ENCODE measurements at regions not wholly inside any gene's neighbourhood (a gene's known extent, or its start where the extent isn't known, plus 50 kb on each side); places are given as distances from the start of the nearest gene placed in this dataset.

DNA sequence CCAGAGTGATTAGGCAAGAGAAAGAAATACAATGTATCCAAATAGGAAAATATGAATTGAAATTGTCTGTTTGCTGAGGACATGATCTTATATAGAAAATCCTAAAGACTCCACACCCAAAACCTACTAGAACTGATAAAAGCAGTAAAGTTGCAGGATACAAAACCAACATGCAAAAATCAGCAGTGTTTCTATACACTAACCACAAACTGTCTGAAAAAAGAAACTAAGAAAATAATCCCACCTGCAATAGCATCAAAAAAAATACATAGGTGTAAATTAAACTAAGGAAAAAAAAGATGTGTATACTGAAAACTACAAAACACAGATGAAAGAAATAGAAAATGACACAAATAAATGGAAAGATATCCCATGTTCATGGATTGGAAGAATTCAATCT lies 203.6 kb upstream of the SETMAR start:
- TF ChIP-seq, protein P1, sequence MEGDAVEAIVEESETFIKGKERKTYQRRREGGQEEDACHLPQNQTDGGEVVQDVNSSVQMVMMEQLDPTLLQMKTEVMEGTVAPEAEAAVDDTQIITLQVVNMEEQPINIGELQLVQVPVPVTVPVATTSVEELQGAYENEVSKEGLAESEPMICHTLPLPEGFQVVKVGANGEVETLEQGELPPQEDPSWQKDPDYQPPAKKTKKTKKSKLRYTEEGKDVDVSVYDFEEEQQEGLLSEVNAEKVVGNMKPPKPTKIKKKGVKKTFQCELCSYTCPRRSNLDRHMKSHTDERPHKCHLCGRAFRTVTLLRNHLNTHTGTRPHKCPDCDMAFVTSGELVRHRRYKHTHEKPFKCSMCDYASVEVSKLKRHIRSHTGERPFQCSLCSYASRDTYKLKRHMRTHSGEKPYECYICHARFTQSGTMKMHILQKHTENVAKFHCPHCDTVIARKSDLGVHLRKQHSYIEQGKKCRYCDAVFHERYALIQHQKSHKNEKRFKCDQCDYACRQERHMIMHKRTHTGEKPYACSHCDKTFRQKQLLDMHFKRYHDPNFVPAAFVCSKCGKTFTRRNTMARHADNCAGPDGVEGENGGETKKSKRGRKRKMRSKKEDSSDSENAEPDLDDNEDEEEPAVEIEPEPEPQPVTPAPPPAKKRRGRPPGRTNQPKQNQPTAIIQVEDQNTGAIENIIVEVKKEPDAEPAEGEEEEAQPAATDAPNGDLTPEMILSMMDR (IDR thresholded peaks at IDR 0.05; ENCODE audit: low read depth, low read length, missing input control) = no peak
- no peak for TF ChIP-seq EGR1 (IDR thresholded peaks at IDR 0.05; ENCODE audit: low read depth in 2 of 2)
- no peak for TF ChIP-seq JUND (IDR thresholded peaks at IDR 0.05)
- TF ChIP-seq, protein P2, sequence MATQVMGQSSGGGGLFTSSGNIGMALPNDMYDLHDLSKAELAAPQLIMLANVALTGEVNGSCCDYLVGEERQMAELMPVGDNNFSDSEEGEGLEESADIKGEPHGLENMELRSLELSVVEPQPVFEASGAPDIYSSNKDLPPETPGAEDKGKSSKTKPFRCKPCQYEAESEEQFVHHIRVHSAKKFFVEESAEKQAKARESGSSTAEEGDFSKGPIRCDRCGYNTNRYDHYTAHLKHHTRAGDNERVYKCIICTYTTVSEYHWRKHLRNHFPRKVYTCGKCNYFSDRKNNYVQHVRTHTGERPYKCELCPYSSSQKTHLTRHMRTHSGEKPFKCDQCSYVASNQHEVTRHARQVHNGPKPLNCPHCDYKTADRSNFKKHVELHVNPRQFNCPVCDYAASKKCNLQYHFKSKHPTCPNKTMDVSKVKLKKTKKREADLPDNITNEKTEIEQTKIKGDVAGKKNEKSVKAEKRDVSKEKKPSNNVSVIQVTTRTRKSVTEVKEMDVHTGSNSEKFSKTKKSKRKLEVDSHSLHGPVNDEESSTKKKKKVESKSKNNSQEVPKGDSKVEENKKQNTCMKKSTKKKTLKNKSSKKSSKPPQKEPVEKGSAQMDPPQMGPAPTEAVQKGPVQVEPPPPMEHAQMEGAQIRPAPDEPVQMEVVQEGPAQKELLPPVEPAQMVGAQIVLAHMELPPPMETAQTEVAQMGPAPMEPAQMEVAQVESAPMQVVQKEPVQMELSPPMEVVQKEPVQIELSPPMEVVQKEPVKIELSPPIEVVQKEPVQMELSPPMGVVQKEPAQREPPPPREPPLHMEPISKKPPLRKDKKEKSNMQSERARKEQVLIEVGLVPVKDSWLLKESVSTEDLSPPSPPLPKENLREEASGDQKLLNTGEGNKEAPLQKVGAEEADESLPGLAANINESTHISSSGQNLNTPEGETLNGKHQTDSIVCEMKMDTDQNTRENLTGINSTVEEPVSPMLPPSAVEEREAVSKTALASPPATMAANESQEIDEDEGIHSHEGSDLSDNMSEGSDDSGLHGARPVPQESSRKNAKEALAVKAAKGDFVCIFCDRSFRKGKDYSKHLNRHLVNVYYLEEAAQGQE (IDR thresholded peaks at IDR 0.05) = no peak
